ENCODE measurements at regions not wholly inside any gene's neighbourhood (a gene's known extent, or its start where the extent isn't known, plus 50 kb on each side); places are given as distances from the start of the nearest gene placed in this dataset.

GRCh38 chr13:86108334-86108733 is 309.1 kb upstream of the SLITRK6 start:
- H3K27ac ChIP-seq (ENCODE audit: low read depth, low read length): no peak overlapping the region
- H4K8ac ChIP-seq (ENCODE audit: extremely low read depth, insufficient read depth, low read length): no peak overlapping the region
- no peak overlapping the region for H2AK5ac ChIP-seq (ENCODE audit: low read depth, low read length)
- no peak overlapping the region for H4K5ac ChIP-seq (ENCODE audit: insufficient read length, low read depth, low read length)
- H3K79me1 ChIP-seq (ENCODE audit: low read depth, low read length): no peaks in the 10 kb centered on the region
- H3K23me2 ChIP-seq (ENCODE audit: low read depth, low read length): no peaks in the 10 kb centered on the region
- H3K4me3 ChIP-seq (ENCODE audit: extremely low read depth in 1 of 4, insufficient read depth in 2 of 4, low read depth in 3 of 4, low read length in 4 of 4): no peak overlapping the region
- no peaks in the 10 kb centered on the region for H3K9me3 ChIP-seq (ENCODE audit: insufficient read depth in 2 of 2, low read depth in 1 of 2, low read length in 1 of 2)
- ChIA-PET POLR2A (ENCODE audit: partially characterized antibody) (no interaction called here), CTCF (ENCODE audit: partially characterized antibody) (no interaction called here)
- no peak overlapping the region for H2BK5ac ChIP-seq (ENCODE audit: low read depth, low read length)
- no peak overlapping the region for H3K14ac ChIP-seq (ENCODE audit: insufficient read length)
- no peaks in the 10 kb centered on the region for H4K20me1 ChIP-seq (replicated peaks in 1 of 2; ENCODE audit: control insufficient read depth in 1 of 2, insufficient read depth in 2 of 2, low read length in 2 of 2)
- H2BK20ac ChIP-seq (ENCODE audit: low read length): no peak overlapping the region
- 91% methylated on average over 3 of the region's 3 CpGs; no CpG with 5 or more reads in 1 of the 2 experiments for WGBS, 2 experiments (ENCODE audit: extremely low coverage in 1 of 2, insufficient coverage in 1 of 2, insufficient read length in 1 of 2, insufficient replicate concordance in 2 of 2, low coverage in 1 of 2, low lambda C conversion rate in 2 of 2, missing lambda C conversion rate in 1 of 2)
- H3K4me1 ChIP-seq (replicated peaks in 1 of 4; ENCODE audit: control insufficient read depth in 3 of 4, insufficient read depth in 4 of 4, low read length in 3 of 4): no peaks in the 10 kb centered on the region
- FAIRE-seq: no peak
- no peak overlapping the region for H2BK120ac ChIP-seq (replicated peaks; ENCODE audit: low read depth, low read length)
- H3K79me2 ChIP-seq (ENCODE audit: control insufficient read depth in 1 of 2, insufficient read depth in 2 of 2, low read length in 2 of 2): no peaks in the 10 kb centered on the region
- no peak overlapping the region for H3K18ac ChIP-seq (ENCODE audit: extremely low read depth, low read length)
- no peak overlapping the region for H2BK12ac ChIP-seq (ENCODE audit: low read depth, low read length)
- TF ChIP-seq TEAD4 (IDR thresholded peaks at IDR 0.05; ENCODE audit: low read depth, low read length) (no peak), BRCA1 (IDR thresholded peaks at IDR 0.05; ENCODE audit: low read depth, low read length) (no peak), POLR2AphosphoS5 (IDR thresholded peaks at IDR 0.05; ENCODE audit: low read depth, low read length) (no peak), CBX8 (IDR thresholded peaks at IDR 0.05; ENCODE audit: borderline replicate concordance, low read depth, low read length) (no peak), HDAC2 (IDR thresholded peaks at IDR 0.05; ENCODE audit: borderline replicate concordance in 1 of 2, low read depth in 2 of 2, low read length in 2 of 2) (no peak), RBBP5 (IDR thresholded peaks at IDR 0.05; ENCODE audit: borderline replicate concordance, low read depth, low read length) (no peak), SIN3A (conservative IDR thresholded peaks at IDR 0.05 in 1 of 2, IDR thresholded peaks at IDR 0.05 in 1 of 2; ENCODE audit: low read depth in 1 of 2, low read length in 2 of 2) (no peak), POU5F1 (IDR thresholded peaks at IDR 0.05; ENCODE audit: low read depth, low read length) (no peak)
- TF ChIP-seq, protein P1, sequence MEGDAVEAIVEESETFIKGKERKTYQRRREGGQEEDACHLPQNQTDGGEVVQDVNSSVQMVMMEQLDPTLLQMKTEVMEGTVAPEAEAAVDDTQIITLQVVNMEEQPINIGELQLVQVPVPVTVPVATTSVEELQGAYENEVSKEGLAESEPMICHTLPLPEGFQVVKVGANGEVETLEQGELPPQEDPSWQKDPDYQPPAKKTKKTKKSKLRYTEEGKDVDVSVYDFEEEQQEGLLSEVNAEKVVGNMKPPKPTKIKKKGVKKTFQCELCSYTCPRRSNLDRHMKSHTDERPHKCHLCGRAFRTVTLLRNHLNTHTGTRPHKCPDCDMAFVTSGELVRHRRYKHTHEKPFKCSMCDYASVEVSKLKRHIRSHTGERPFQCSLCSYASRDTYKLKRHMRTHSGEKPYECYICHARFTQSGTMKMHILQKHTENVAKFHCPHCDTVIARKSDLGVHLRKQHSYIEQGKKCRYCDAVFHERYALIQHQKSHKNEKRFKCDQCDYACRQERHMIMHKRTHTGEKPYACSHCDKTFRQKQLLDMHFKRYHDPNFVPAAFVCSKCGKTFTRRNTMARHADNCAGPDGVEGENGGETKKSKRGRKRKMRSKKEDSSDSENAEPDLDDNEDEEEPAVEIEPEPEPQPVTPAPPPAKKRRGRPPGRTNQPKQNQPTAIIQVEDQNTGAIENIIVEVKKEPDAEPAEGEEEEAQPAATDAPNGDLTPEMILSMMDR (IDR thresholded peaks at IDR 0.05; ENCODE audit: control extremely low read depth in 1 of 3, insufficient read depth in 1 of 3, low read depth in 1 of 3, low read length in 3 of 3): no peak
- no peak overlapping the region for H3K23ac ChIP-seq (ENCODE audit: insufficient read length)
- H3K56ac ChIP-seq (replicated peaks; ENCODE audit: insufficient read length, low read depth, low read length): no peak overlapping the region
- DNase-seq (ENCODE audit: low read depth in 1 of 2, low spot score in 2 of 2): no peak
- H4K91ac ChIP-seq (replicated peaks; ENCODE audit: insufficient read length, low read length): no peak overlapping the region
- H3K9ac ChIP-seq (replicated peaks in 1 of 4; ENCODE audit: extremely low read depth in 1 of 4, low read depth in 3 of 4, low read length in 3 of 4): no peak overlapping the region
- no peak overlapping the region for H2AFZ ChIP-seq (ENCODE audit: low read length)
- H3K4ac ChIP-seq (replicated peaks; ENCODE audit: insufficient read length, low read depth, low read length): no peak overlapping the region
- H3K36me3 ChIP-seq (ENCODE audit: control insufficient read depth in 2 of 4, insufficient read depth in 4 of 4, low read length in 3 of 4): no peaks in the 10 kb centered on the region
- no peak overlapping the region for H2BK15ac ChIP-seq (ENCODE audit: low read length)
- no peak overlapping the region for H3K4me2 ChIP-seq (ENCODE audit: insufficient read depth in 1 of 2, low read depth in 2 of 2, low read length in 2 of 2)
- peaks cover 0 to 1% (median 0%) of the 10 kb centered on the region in 4 experiments; a peak in 1 of 7 replicates for H3K27me3 ChIP-seq (replicated peaks in 1 of 4; ENCODE audit: control insufficient read depth in 3 of 4, extremely low read depth in 1 of 4, insufficient read depth in 3 of 4, low read length in 3 of 4)
